Neural cell (in vitro differentiated cells): ENCODE measurements at regions not wholly inside any gene's neighbourhood (a gene's known extent, or its start where the extent isn't known, plus 50 kb on each side); places are given as distances from the start of the nearest gene placed in this dataset.
A peak's percentile ranks its signal among the peaks of the same experiment; 100 is the strongest.

Source experiments
- H2AFZ ChIP-seq: fragments of 200-600, 300-800 bp; sonication (generic), shearing (Covaris generic); 2 replicates; pipeline ENCODE4 v1.6.0; 2014; ENCODE audit warnings: low read depth, mild to moderate bottlenecking, antibody characterized with exemption, low read length, moderate library complexity
- H3F3A ChIP-seq: fragments of 200-600 bp; shearing (Covaris generic); 2 replicates; pipeline ENCODE4 v1.6.1; 2016; ENCODE audit warnings: mild to moderate bottlenecking, moderate library complexity, mixed read lengths, antibody characterized with exemption, low read length; ENCODE audit not compliant: insufficient read depth, poor library complexity, severe bottlenecking
- H3K27ac ChIP-seq: fragments of 200-600, 300-800 bp; sonication (generic), shearing (Covaris generic); 2 replicates; pipeline ENCODE4 v1.5.1; 2014; ENCODE audit warnings: mild to moderate bottlenecking, low read length, moderate library complexity
- H3K27me3 ChIP-seq: fragments of 300-800, 200-600 bp; sonication (generic), shearing (Covaris generic); 2 replicates; pipeline ENCODE4 v1.6.0; 2014; ENCODE audit warnings: mild to moderate bottlenecking, low read depth, low read length, moderate library complexity; ENCODE audit not compliant: insufficient read depth
- H3K36me3 ChIP-seq: fragments of 300-800, 200-600 bp; sonication (generic), shearing (Covaris generic); 2 replicates; pipeline ENCODE4 v1.5.1; 2014; ENCODE audit warnings: mild to moderate bottlenecking, antibody characterized with exemption, low read length, moderate library complexity; ENCODE audit not compliant: insufficient read depth
- H3K4me2 ChIP-seq: fragments of 300-800, 200-600 bp; sonication (generic), shearing (Covaris generic); 2 replicates; pipeline ENCODE4 v1.6.0; 2014; ENCODE audit warnings: mild to moderate bottlenecking, low read length
- H3K4me3 ChIP-seq: fragments of 300-800, 200-600 bp; sonication (generic), shearing (Covaris generic); 2 replicates; pipeline ENCODE4 v1.5.1; 2014; ENCODE audit warnings: mild to moderate bottlenecking, low read length, moderate library complexity
- H3K79me2 ChIP-seq: fragments of 200-600 bp; shearing (Covaris generic); replicated peaks from 2 replicates; pipeline ENCODE4 v1.6.0; 2014; ENCODE audit warnings: mild to moderate bottlenecking, low read length, moderate library complexity; ENCODE audit not compliant: insufficient read depth
- H3K9ac ChIP-seq: fragments of 300-800, 200-600 bp; sonication (generic), shearing (Covaris generic); 2 replicates; pipeline ENCODE4 v1.6.1; 2016; ENCODE audit warnings: mild to moderate bottlenecking, low read length, mixed read lengths
- H3K9me2 ChIP-seq: fragments of 200-600 bp; shearing (Covaris generic); 2 replicates; pipeline ENCODE4 v1.6.1; 2016; ENCODE audit warnings: mild to moderate bottlenecking, low read length, mixed read lengths; ENCODE audit not compliant: insufficient read depth
- H3K9me3 ChIP-seq: fragments of 200-600, 300-800 bp; sonication (generic), shearing (Covaris generic); 2 replicates; pipeline ENCODE4 v1.6.1; 2016; ENCODE audit warnings: mild to moderate bottlenecking, mixed run types, low read length, moderate library complexity, mixed read lengths
- H4K20me1 ChIP-seq: fragments of 200-600 bp; shearing (Covaris generic); 2 replicates; pipeline ENCODE4 v1.6.1; 2016; ENCODE audit warnings: mild to moderate bottlenecking, mixed run types; ENCODE audit not compliant: insufficient read depth
- EP300 ChIP-seq: fragments of 450-650 bp; conservative IDR thresholded peaks from 2 replicates; pipeline ENCODE4 v1.6.1; 2014; ENCODE audit warnings: antibody characterized with exemption, mild to moderate bottlenecking, moderate library complexity; ENCODE audit not compliant: poor library complexity, severe bottlenecking
- EZH2 ChIP-seq: fragments of 200-600, 300-800 bp; shearing (Covaris generic), sonication (generic); IDR thresholded peaks from 2 replicates; pipeline ENCODE4 v1.6.1; 2014; ENCODE audit warnings: antibody characterized with exemption, low read length, borderline replicate concordance, mild to moderate bottlenecking; ENCODE audit not compliant: insufficient read depth, poor library complexity, severe bottlenecking
- MXI1 ChIP-seq: fragments of 450-650 bp; conservative IDR thresholded peaks from 2 replicates; pipeline ENCODE4 v1.6.1; 2014; ENCODE audit warnings: antibody characterized with exemption, mild to moderate bottlenecking; ENCODE audit not compliant: poor library complexity, severe bottlenecking
- POLR2AphosphoS5 ChIP-seq: IDR thresholded peaks from 2 replicates; pipeline ENCODE4 v1.6.1; 2012
- RAD21 ChIP-seq: fragments of 450-650 bp; conservative IDR thresholded peaks from 2 replicates; pipeline ENCODE4 v1.6.1; 2014; ENCODE audit warnings: antibody characterized with exemption, mild to moderate bottlenecking, moderate library complexity
- SMC3 ChIP-seq: fragments of 450-650 bp; conservative IDR thresholded peaks from 2 replicates; pipeline ENCODE4 v1.6.1; 2014; ENCODE audit warnings: antibody characterized with exemption, mild to moderate bottlenecking, moderate library complexity; ENCODE audit not compliant: poor library complexity
- TAF1 ChIP-seq: IDR thresholded peaks from 2 replicates; pipeline ENCODE4 v1.6.1; 2012; ENCODE audit warnings: low read depth
- TF ChIP-seq, protein P1 (sequence below): IDR thresholded peaks from 2 replicates; pipeline ENCODE4 v1.6.1; 2012; ENCODE audit warnings: borderline replicate concordance
- TF ChIP-seq, protein P2 (sequence below): fragments of 450-650 bp; IDR thresholded peaks from 2 replicates; pipeline ENCODE4 v1.5.1; 2014; ENCODE audit warnings: antibody characterized with exemption, mild to moderate bottlenecking, moderate library complexity; ENCODE audit not compliant: poor library complexity, severe bottlenecking

DNA sequence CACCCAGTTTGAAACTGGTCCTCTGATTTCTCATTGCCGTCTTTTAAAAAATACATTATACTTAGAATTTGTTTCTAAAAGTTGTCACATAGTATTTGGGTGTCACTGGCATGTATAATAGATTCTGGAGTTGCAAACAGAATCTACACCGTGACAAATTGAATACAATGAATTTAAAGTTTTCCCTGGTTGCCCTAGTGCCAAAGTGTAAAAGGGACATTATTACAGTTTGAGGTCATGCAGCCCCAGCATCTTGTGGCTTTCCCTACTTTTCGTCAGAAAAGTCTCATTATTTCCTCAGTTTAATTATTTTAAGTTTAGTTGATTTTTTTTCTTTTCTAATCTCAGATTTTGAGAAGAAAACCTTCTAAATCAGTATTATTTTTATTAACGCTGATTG lies 155.9 kb downstream of the DISP1 start:
- no peak overlapping the region for H2AFZ ChIP-seq
- peak overlapping the region; percentile 49 for H3K4me3 ChIP-seq
- peak overlapping the region; percentile 88 for H3K27ac ChIP-seq
- H3K4me2 ChIP-seq, result peak overlapping the region; percentile 70
- H3K9ac ChIP-seq, result peak overlapping the region; percentile 48
- no peaks in the 10 kb centered on the region for H3K9me2 ChIP-seq
- no peaks in the 10 kb centered on the region for H3K27me3 ChIP-seq
- no peaks in the 10 kb centered on the region for H3K36me3 ChIP-seq
- H4K20me1 ChIP-seq, result no peaks in the 10 kb centered on the region
- H3K9me3 ChIP-seq, result no peaks in the 10 kb centered on the region
- H3K79me2 ChIP-seq, result no peaks in the 10 kb centered on the region
- H3F3A ChIP-seq, result no peaks in the 10 kb centered on the region
- no peak for TF ChIP-seq RAD21
- TF ChIP-seq, protein P1, sequence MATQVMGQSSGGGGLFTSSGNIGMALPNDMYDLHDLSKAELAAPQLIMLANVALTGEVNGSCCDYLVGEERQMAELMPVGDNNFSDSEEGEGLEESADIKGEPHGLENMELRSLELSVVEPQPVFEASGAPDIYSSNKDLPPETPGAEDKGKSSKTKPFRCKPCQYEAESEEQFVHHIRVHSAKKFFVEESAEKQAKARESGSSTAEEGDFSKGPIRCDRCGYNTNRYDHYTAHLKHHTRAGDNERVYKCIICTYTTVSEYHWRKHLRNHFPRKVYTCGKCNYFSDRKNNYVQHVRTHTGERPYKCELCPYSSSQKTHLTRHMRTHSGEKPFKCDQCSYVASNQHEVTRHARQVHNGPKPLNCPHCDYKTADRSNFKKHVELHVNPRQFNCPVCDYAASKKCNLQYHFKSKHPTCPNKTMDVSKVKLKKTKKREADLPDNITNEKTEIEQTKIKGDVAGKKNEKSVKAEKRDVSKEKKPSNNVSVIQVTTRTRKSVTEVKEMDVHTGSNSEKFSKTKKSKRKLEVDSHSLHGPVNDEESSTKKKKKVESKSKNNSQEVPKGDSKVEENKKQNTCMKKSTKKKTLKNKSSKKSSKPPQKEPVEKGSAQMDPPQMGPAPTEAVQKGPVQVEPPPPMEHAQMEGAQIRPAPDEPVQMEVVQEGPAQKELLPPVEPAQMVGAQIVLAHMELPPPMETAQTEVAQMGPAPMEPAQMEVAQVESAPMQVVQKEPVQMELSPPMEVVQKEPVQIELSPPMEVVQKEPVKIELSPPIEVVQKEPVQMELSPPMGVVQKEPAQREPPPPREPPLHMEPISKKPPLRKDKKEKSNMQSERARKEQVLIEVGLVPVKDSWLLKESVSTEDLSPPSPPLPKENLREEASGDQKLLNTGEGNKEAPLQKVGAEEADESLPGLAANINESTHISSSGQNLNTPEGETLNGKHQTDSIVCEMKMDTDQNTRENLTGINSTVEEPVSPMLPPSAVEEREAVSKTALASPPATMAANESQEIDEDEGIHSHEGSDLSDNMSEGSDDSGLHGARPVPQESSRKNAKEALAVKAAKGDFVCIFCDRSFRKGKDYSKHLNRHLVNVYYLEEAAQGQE, result no peak

DNA sequence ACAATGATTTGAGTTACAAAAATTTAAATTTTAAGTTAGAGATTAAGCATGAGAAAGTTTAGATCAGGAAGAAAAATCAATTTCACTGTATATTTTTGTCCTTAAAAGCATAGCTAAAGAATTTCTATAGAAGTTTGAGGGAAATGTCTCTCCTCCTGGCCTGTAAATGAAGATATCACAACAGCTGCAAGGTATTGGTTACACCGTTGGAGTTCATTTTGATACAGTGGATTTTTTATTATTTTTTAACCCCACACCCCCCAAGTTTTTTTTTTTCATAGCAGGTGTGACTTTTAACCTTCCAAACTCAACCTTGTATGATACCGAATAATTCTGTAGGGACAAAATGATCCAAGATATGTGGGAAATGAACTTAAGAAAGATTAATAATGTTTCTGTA lies 156.3 kb downstream of the DISP1 start:
- Histone ChIP-seq H2AFZ (no peak overlapping the region), H3K9me3 (no peaks in the 10 kb centered on the region), H3K9me2 (no peaks in the 10 kb centered on the region), H3K27ac (peak overlapping the region; percentile 88), H3K9ac (no peak overlapping the region), H3K4me2 (no peak overlapping the region), H3K36me3 (no peaks in the 10 kb centered on the region), H3K4me3 (no peak overlapping the region), H4K20me1 (no peaks in the 10 kb centered on the region), H3K79me2 (no peaks in the 10 kb centered on the region), H3F3A (no peaks in the 10 kb centered on the region), H3K27me3 (no peaks in the 10 kb centered on the region)
- TF ChIP-seq EZH2 (no peak), POLR2AphosphoS5 (no peak), EP300 (no peak), MXI1 (no peak), RAD21 (no peak), SMC3 (no peak), TAF1 (no peak)
- TF ChIP-seq, protein P1, result no peak
- TF ChIP-seq, protein P2, sequence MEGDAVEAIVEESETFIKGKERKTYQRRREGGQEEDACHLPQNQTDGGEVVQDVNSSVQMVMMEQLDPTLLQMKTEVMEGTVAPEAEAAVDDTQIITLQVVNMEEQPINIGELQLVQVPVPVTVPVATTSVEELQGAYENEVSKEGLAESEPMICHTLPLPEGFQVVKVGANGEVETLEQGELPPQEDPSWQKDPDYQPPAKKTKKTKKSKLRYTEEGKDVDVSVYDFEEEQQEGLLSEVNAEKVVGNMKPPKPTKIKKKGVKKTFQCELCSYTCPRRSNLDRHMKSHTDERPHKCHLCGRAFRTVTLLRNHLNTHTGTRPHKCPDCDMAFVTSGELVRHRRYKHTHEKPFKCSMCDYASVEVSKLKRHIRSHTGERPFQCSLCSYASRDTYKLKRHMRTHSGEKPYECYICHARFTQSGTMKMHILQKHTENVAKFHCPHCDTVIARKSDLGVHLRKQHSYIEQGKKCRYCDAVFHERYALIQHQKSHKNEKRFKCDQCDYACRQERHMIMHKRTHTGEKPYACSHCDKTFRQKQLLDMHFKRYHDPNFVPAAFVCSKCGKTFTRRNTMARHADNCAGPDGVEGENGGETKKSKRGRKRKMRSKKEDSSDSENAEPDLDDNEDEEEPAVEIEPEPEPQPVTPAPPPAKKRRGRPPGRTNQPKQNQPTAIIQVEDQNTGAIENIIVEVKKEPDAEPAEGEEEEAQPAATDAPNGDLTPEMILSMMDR, result no peak
